NB4 (cell line): ENCODE measurements at regions not wholly inside any gene's neighbourhood (a gene's known extent, or its start where the extent isn't known, plus 50 kb on each side); places are given as distances from the start of the nearest gene placed in this dataset.

Source experiments
- CTCF ChIP-seq: IDR thresholded peaks from one replicate; pipeline ENCODE4 v1.5.1; 2012; ENCODE audit warnings: low read depth, low read length
- MAX ChIP-seq: IDR thresholded peaks from 2 replicates; pipeline ENCODE4 v1.6.1; 2011; ENCODE audit warnings: low read depth, low read length
- POLR2A ChIP-seq: IDR thresholded peaks from 2 replicates; pipeline ENCODE4 v1.6.1; 2011; ENCODE audit warnings: mild to moderate bottlenecking; ENCODE audit not compliant: insufficient read length; ENCODE audit errors: extremely low read depth

GRCh38 chr16:61415126-61415525 lies 621.1 kb downstream of the CDH8 start:
- TF ChIP-seq CTCF (no peak), POLR2A (no peak), MAX (no peak)
